ENCODE measurements at regions not wholly inside any gene's neighbourhood (a gene's known extent, or its start where the extent isn't known, plus 50 kb on each side); places are given as distances from the start of the nearest gene placed in this dataset.
"Not testable (repeated sequence)": the region's sequence is repeated elsewhere in the genome, so short reads cannot be mapped to it uniquely, and the experiment has no call there.

GRCh38 chr1:55445416-55445815 is 230.3 kb upstream of the USP24 start:
- Histone ChIP-seq H3K4me3 (replicated peaks; ENCODE audit: low read depth, low read length) (no peak overlapping the region), H3K27me3 (replicated peaks; ENCODE audit: control insufficient read depth, insufficient read depth, low read length) (no peaks in the 10 kb centered on the region; the same call in 1 of the 2 replicates), H3K36me3 (ENCODE audit: control insufficient read depth, insufficient read depth, low read length) (no peaks in the 10 kb centered on the region)
- peak; percentile 13 for DNase-seq (ENCODE audit: extremely low read depth, insufficient read length)
- TF ChIP-seq, protein P1, sequence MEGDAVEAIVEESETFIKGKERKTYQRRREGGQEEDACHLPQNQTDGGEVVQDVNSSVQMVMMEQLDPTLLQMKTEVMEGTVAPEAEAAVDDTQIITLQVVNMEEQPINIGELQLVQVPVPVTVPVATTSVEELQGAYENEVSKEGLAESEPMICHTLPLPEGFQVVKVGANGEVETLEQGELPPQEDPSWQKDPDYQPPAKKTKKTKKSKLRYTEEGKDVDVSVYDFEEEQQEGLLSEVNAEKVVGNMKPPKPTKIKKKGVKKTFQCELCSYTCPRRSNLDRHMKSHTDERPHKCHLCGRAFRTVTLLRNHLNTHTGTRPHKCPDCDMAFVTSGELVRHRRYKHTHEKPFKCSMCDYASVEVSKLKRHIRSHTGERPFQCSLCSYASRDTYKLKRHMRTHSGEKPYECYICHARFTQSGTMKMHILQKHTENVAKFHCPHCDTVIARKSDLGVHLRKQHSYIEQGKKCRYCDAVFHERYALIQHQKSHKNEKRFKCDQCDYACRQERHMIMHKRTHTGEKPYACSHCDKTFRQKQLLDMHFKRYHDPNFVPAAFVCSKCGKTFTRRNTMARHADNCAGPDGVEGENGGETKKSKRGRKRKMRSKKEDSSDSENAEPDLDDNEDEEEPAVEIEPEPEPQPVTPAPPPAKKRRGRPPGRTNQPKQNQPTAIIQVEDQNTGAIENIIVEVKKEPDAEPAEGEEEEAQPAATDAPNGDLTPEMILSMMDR (IDR thresholded peaks at IDR 0.05; ENCODE audit: insufficient read depth, low read length, poor library complexity, severe bottlenecking), result no peak

DNA sequence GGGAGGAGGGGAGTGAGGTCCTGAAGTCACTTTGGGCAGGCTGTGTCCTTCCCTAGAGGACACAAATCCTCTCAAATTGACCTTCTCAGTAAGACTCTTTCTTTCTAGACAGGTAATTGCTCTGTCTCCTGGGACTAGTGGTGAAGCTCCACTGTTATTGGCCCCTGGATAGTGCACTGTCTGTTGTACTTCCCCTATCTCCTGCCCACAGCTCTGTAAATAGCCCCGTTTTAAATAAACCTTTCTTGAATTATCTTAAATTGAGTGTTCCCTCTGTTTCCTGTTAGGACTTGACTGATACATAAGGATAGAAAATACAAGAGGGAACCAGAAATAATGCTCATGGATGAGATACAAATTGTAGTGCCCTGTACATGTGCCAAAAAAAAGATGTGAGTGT is 229.5 kb upstream of the USP24 start:
- Histone ChIP-seq H3K36me3 (ENCODE audit: control insufficient read depth, insufficient read depth, low read length) (no peaks in the 10 kb centered on the region), H3K4me3 (replicated peaks; ENCODE audit: low read depth, low read length) (no peak overlapping the region), H3K27me3 (replicated peaks; ENCODE audit: control insufficient read depth, insufficient read depth, low read length) (no peaks in the 10 kb centered on the region; the same call in 1 of the 2 replicates)
- TF ChIP-seq, protein P1 (IDR thresholded peaks at IDR 0.05; ENCODE audit: insufficient read depth, low read length, poor library complexity, severe bottlenecking), result no peak
- no peak for DNase-seq (ENCODE audit: extremely low read depth, insufficient read length)

- DNase-seq (ENCODE audit: extremely low read depth, insufficient read length), result no peak
- TF ChIP-seq, protein P1 (IDR thresholded peaks at IDR 0.05; ENCODE audit: insufficient read depth, low read length, poor library complexity, severe bottlenecking), result no peak
- Histone ChIP-seq H3K4me3 (replicated peaks; ENCODE audit: low read depth, low read length) (no peak overlapping the region), H3K36me3 (ENCODE audit: control insufficient read depth, insufficient read depth, low read length) (no peaks in the 10 kb centered on the region), H3K27me3 (replicated peaks; ENCODE audit: control insufficient read depth, insufficient read depth, low read length) (no peaks in the 10 kb centered on the region; the same call in 1 of the 2 replicates)
Observed at GRCh38 chr1:55443175-55443915, 228.2 kb upstream of the USP24 start.

DNA sequence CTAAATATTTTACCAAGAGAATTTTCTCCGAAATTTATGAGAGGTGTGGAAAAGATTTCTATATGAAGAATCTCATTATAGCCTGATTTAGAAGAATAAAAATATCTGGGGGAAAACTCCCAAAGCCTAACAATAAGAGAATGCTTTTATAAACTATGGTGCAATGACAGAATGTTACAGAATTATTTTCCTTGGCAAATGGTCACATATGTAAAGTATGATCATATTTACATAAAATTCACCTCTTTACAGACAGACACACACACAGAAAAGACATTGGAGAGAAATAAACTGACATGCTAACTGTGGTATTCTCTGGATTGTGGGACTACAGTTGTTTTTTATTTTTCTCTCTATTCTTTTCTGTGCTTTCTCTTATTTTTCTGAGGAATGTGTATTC is 226.3 kb upstream of the USP24 start:
- no peak for DNase-seq (ENCODE audit: extremely low read depth, insufficient read length)
- TF ChIP-seq, protein P1 (IDR thresholded peaks at IDR 0.05; ENCODE audit: insufficient read depth, low read length, poor library complexity, severe bottlenecking), result no peak
- Histone ChIP-seq H3K4me3 (replicated peaks; ENCODE audit: low read depth, low read length) (no peak overlapping the region), H3K27me3 (replicated peaks; ENCODE audit: control insufficient read depth, insufficient read depth, low read length) (no peaks in the 10 kb centered on the region; the same call in 1 of the 2 replicates), H3K36me3 (ENCODE audit: control insufficient read depth, insufficient read depth, low read length) (no peaks in the 10 kb centered on the region)

- no peak overlapping the region for H3K4me3 ChIP-seq (replicated peaks; ENCODE audit: low read depth, low read length)
- DNase-seq (ENCODE audit: extremely low read depth, insufficient read length), result no peak
- H3K27me3 ChIP-seq (replicated peaks; ENCODE audit: control insufficient read depth, insufficient read depth, low read length), result no peaks in the 10 kb centered on the region
Observed at GRCh38 chr1:55437692-55438091, 222.5 kb upstream of the USP24 start.

GRCh38 chr1:55430720-55431119 is 215.6 kb upstream of the USP24 start:
- H3K27me3 ChIP-seq (replicated peaks; ENCODE audit: control insufficient read depth, insufficient read depth, low read length); H3K36me3 ChIP-seq (ENCODE audit: control insufficient read depth, insufficient read depth, low read length); DNase-seq (ENCODE audit: extremely low read depth, insufficient read length); H3K4me3 ChIP-seq (replicated peaks; ENCODE audit: low read depth, low read length): not testable (repeated sequence)

More at GRCh38 chr1:55437692-55438091, 222.5 kb upstream of the USP24 start:
- H3K36me3 ChIP-seq (ENCODE audit: control insufficient read depth, insufficient read depth, low read length), result no peaks in the 10 kb centered on the region
- TF ChIP-seq, protein P1 (IDR thresholded peaks at IDR 0.05; ENCODE audit: insufficient read depth, low read length, poor library complexity, severe bottlenecking), result no peak

GRCh38 chr1:55430206-55430605 is 215.0 kb upstream of the USP24 start:
- not testable (repeated sequence) for H3K27me3 ChIP-seq (replicated peaks; ENCODE audit: control insufficient read depth, insufficient read depth, low read length); DNase-seq (ENCODE audit: extremely low read depth, insufficient read length); H3K36me3 ChIP-seq (ENCODE audit: control insufficient read depth, insufficient read depth, low read length); H3K4me3 ChIP-seq (replicated peaks; ENCODE audit: low read depth, low read length)

Measured in GM06990 (cell line).